ENCODE measurements at regions not wholly inside any gene's neighbourhood (a gene's known extent, or its start where the extent isn't known, plus 50 kb on each side); places are given as distances from the start of the nearest gene placed in this dataset.

DNA sequence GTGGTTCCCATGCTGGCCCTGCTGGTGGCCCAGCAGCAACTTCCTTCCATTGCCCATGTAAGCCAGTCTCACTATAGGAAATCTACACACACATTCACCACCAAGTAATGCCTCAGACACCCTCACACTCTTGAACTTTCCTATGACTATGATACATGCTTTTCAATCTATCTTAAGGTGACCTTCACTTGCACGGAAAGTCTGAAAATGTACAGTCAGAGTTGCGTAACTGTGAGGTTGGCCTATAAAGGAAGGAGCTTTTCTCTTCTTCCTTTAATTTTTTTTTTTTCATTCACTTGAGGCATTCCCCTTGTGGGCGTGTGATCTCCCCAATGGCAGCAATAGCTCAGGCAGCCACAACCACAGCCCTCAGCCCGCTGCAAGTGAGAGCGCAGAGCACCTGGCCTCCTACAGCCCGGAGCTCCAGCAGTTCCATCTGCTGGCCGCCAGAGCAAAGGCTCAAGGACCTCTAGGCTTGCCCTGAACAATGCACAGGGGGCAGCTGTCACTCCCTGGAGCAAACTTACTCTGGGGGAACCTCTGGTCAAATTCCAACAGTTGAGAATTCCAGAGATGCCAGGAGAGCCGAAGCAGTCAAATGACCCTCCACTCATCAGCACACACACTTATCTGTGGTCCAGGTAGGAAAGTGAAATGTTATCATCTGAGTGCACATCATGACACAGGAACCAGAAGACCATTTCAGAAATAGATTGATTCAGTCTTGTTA, 123.1 kb upstream of the ADO start:
- intact Hi-C loops (cut with DNase I), result no loop called here
- 69% methylated on average over 8 of the region's 8 CpGs for WGBS
- DNase-seq (ENCODE audit: low spot score), result no peak

DNA sequence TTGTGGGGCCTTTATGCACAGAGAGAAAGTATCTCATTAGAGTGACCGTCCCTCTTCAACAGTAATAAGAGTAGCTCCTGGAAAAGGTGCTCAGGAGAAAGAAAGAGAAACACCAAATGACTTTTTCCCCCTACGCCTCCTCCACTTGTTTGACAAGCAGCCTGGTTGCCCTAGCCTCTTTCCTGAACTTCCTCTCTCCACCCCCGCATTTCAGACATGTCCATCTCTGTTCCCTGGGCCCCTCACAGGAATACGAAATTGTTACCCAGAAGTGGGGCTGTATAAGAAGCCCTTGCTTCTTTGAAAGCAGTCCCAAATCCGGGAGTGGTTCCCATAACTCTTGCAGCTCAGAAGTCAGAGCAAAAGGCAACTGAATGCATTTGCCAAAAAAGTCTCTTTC, 119.6 kb upstream of the ADO start:
- no peak for DNase-seq (ENCODE audit: low spot score)
- no peaks in the 10 kb centered on the region for H3K27me3 ChIP-seq (replicated peaks; ENCODE audit: insufficient read depth)
- intact Hi-C loops (cut with DNase I), result no loop called here
- 65% methylated on average over 5 of the region's 5 CpGs for WGBS
- H3K4me3 ChIP-seq, result no peak overlapping the region
- H3K4me1 ChIP-seq (replicated peaks), result no peaks in the 10 kb centered on the region
- no peaks in the 10 kb centered on the region for H3K9me3 ChIP-seq
- no peak overlapping the region for H3K27ac ChIP-seq
- no peaks in the 10 kb centered on the region for H3K36me3 ChIP-seq
- no peak for TF ChIP-seq POLR2AphosphoS5 (IDR thresholded peaks at IDR 0.05)
- TF ChIP-seq POLR2A (IDR thresholded peaks at IDR 0.05), result no peak
- TF ChIP-seq, protein P1, sequence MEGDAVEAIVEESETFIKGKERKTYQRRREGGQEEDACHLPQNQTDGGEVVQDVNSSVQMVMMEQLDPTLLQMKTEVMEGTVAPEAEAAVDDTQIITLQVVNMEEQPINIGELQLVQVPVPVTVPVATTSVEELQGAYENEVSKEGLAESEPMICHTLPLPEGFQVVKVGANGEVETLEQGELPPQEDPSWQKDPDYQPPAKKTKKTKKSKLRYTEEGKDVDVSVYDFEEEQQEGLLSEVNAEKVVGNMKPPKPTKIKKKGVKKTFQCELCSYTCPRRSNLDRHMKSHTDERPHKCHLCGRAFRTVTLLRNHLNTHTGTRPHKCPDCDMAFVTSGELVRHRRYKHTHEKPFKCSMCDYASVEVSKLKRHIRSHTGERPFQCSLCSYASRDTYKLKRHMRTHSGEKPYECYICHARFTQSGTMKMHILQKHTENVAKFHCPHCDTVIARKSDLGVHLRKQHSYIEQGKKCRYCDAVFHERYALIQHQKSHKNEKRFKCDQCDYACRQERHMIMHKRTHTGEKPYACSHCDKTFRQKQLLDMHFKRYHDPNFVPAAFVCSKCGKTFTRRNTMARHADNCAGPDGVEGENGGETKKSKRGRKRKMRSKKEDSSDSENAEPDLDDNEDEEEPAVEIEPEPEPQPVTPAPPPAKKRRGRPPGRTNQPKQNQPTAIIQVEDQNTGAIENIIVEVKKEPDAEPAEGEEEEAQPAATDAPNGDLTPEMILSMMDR (IDR thresholded peaks at IDR 0.05), result no peak

More for the DNA sequence above, 123.1 kb upstream of the ADO start:
- H3K27ac ChIP-seq, result no peak overlapping the region
- H3K27me3 ChIP-seq (replicated peaks; ENCODE audit: insufficient read depth), result no peaks in the 10 kb centered on the region
- H3K4me1 ChIP-seq (replicated peaks), result no peaks in the 10 kb centered on the region
- no peak overlapping the region for H3K4me3 ChIP-seq
- H3K36me3 ChIP-seq, result no peaks in the 10 kb centered on the region
- H3K9me3 ChIP-seq, result no peaks in the 10 kb centered on the region
- TF ChIP-seq POLR2A (IDR thresholded peaks at IDR 0.05) (no peak), POLR2AphosphoS5 (IDR thresholded peaks at IDR 0.05) (no peak)
- TF ChIP-seq, protein P1 (IDR thresholded peaks at IDR 0.05), result no peak

DNA sequence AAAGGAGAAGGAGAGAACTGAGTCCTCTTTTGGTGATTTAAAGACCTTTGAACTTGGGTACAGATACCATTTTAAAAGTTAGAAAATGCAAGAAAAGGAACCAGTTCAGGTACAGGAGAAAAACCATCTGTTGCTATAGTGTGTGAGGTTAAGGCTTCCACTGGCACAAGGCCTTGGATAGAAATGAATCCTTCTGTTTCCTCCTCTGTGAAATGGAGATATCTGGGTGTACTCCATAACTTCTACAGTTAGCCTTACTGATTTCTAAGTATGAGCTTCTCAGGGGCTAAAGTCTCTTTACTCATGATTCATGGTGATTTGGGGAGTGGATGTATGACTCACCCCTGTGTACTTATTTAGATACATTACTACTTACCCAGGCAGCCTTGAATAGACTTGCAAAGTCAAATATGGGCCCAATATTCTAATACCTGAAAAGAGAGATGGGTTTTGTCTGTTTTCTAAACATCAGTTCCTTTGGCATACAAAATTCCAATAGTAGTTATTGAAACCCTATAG, 117.2 kb upstream of the ADO start:
- Histone ChIP-seq H3K9me3 (no peaks in the 10 kb centered on the region), H3K4me3 (no peak overlapping the region), H3K27me3 (replicated peaks; ENCODE audit: insufficient read depth) (no peaks in the 10 kb centered on the region), H3K4me1 (replicated peaks) (no peaks in the 10 kb centered on the region), H3K36me3 (no peaks in the 10 kb centered on the region), H3K27ac (no peak overlapping the region)
- no peak for TF ChIP-seq POLR2A (IDR thresholded peaks at IDR 0.05)
- TF ChIP-seq, protein P1 (IDR thresholded peaks at IDR 0.05), result no peak
- TF ChIP-seq POLR2AphosphoS5 (IDR thresholded peaks at IDR 0.05), result no peak
- intact Hi-C loops (cut with DNase I), result no loop called here
- no peak for DNase-seq (ENCODE audit: low spot score)

DNA sequence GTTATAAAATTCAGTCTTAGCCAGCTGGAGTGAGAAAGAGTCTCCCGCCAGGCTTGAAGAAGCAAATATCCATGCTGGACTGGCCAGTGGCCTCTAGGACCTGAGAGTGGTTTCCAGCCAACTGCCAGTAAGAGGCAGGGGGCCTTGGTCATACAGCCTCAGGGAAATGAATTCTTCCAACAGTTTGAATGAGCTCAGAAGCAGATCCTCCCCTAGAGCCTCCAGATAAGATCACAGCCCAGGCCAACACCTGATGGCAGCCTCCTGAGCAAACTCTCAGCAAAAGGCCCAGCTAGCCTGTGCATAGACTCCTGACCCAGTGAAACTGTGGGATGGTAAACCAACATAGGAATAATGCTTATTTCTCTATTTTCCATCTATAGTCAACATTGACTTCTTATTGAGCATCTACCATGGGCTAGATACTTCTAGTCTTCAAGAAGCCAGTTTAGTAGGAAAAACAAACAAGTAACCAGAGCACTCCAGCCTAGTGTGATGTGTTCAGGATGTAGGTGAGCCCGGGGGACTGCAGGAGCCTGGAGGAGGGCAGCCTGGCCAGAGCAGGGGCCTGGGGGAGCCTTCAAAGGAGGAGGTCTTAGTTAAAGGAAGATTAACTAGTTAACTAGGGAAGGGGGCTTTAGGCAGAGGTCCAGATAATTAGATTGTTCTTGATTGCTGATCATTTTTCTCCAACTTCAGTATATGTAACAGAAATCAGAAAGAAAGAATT, 115.4 kb upstream of the ADO start:
- Histone ChIP-seq H3K27me3 (replicated peaks; ENCODE audit: insufficient read depth) (no peaks in the 10 kb centered on the region), H3K4me3 (no peak overlapping the region), H3K27ac (no peak overlapping the region), H3K36me3 (no peaks in the 10 kb centered on the region), H3K9me3 (no peaks in the 10 kb centered on the region), H3K4me1 (replicated peaks) (no peaks in the 10 kb centered on the region)
- TF ChIP-seq POLR2AphosphoS5 (IDR thresholded peaks at IDR 0.05), result no peak
- TF ChIP-seq, protein P1 (IDR thresholded peaks at IDR 0.05), result no peak
- no peak for TF ChIP-seq POLR2A (IDR thresholded peaks at IDR 0.05)
- WGBS, result 80% methylated on average over 2 of the region's 2 CpGs
- intact Hi-C loops (cut with DNase I), result no loop called here
- no peak for DNase-seq (ENCODE audit: low spot score)
